Testis (tissue), 2 donors: ENCODE measurements at regions not wholly inside any gene's neighbourhood (a gene's known extent, or its start where the extent isn't known, plus 50 kb on each side); places are given as distances from the start of the nearest gene placed in this dataset.

Experiments used
- POLR2A ChIP-seq: fragments of 450-650 bp; IDR thresholded peaks from one replicate; pipeline ENCODE4 v1.6.1; 2017; ENCODE audit warnings: antibody characterized with exemption, mild to moderate bottlenecking, moderate library complexity
- TF ChIP-seq, protein P1 (sequence below), 3 experiments: fragments of 450-650 bp in 2 of 3; fragments of 200-600 bp in 1 of 3; sonication (generic) in 1 of 3; IDR thresholded peaks; one replicate each; pipeline ENCODE4 v1.5.1; 2016 to 2019; ENCODE audit warnings: antibody characterized with exemption in 3 of 3, mild to moderate bottlenecking in 2 of 3, moderate library complexity in 1 of 3

GRCh38 chr10:65128277-65128676 lies 1607.1 kb downstream of the REEP3 start:
- TF ChIP-seq, protein P1, sequence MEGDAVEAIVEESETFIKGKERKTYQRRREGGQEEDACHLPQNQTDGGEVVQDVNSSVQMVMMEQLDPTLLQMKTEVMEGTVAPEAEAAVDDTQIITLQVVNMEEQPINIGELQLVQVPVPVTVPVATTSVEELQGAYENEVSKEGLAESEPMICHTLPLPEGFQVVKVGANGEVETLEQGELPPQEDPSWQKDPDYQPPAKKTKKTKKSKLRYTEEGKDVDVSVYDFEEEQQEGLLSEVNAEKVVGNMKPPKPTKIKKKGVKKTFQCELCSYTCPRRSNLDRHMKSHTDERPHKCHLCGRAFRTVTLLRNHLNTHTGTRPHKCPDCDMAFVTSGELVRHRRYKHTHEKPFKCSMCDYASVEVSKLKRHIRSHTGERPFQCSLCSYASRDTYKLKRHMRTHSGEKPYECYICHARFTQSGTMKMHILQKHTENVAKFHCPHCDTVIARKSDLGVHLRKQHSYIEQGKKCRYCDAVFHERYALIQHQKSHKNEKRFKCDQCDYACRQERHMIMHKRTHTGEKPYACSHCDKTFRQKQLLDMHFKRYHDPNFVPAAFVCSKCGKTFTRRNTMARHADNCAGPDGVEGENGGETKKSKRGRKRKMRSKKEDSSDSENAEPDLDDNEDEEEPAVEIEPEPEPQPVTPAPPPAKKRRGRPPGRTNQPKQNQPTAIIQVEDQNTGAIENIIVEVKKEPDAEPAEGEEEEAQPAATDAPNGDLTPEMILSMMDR (IDR thresholded peaks at IDR 0.05): no peak
- no peak for TF ChIP-seq POLR2A
